ENCODE measurements at regions not wholly inside any gene's neighbourhood (a gene's known extent, or its start where the extent isn't known, plus 50 kb on each side); places are given as distances from the start of the nearest gene placed in this dataset.

DNA sequence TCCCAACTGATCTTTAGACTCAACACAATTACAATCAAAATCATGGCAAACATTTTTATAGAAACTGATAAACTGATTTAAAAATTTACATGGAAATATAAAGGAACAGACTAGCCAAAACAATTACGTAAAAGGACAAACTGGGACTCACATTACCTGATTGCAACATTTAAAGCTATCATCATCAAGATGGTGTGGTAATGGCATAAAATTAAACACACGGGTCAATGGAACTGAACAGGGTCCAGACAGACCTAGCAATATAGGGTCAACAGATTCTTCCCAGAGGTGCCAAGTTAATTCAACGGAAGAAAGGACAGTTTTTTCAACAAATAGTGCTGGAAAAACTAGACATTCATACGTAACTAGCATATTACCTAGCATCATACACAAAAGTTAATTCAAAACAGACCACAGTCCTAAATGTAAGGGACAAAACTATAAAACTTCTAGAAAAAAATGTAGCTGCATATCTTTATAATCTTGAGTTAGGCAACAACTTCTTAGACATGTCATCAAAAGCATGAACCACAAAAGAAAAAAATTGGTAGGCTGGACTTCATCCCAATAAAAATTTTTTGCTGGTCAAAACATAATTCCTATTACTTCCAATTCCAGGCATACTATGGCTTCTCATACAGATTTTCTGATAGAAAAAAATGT lies 147.4 kb upstream of the BEND6 start:
- ATAC-seq, result no peak
- no peak for TF ChIP-seq POLR2AphosphoS5 (IDR thresholded peaks at IDR 0.05)
- no peak for TF ChIP-seq POLR2A (IDR thresholded peaks at IDR 0.05)
- TF ChIP-seq EP300 (IDR thresholded peaks at IDR 0.05), result no peak
- TF ChIP-seq, protein P1, sequence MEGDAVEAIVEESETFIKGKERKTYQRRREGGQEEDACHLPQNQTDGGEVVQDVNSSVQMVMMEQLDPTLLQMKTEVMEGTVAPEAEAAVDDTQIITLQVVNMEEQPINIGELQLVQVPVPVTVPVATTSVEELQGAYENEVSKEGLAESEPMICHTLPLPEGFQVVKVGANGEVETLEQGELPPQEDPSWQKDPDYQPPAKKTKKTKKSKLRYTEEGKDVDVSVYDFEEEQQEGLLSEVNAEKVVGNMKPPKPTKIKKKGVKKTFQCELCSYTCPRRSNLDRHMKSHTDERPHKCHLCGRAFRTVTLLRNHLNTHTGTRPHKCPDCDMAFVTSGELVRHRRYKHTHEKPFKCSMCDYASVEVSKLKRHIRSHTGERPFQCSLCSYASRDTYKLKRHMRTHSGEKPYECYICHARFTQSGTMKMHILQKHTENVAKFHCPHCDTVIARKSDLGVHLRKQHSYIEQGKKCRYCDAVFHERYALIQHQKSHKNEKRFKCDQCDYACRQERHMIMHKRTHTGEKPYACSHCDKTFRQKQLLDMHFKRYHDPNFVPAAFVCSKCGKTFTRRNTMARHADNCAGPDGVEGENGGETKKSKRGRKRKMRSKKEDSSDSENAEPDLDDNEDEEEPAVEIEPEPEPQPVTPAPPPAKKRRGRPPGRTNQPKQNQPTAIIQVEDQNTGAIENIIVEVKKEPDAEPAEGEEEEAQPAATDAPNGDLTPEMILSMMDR (IDR thresholded peaks at IDR 0.05), result no peak
- Histone ChIP-seq H3K4me3 (no peak overlapping the region), H3K4me1 (peaks cover 0 to 61% (median 4%) of the 10 kb centered on the region in 3 donors), H3K9me3 (no peaks in the 10 kb centered on the region), H3K27me3 (no peaks in the 10 kb centered on the region), H3K36me3 (no peaks in the 10 kb centered on the region), H3K27ac (no peak overlapping the region)
- 85 to 87% methylated on average over 3 to 4 of the region's 4 CpGs for WGBS, 2 donors (ENCODE audit: low coverage in 1 of 2)

GRCh38 chr6:56806368-56806767 lies 148.5 kb upstream of the BEND6 start:
- Histone ChIP-seq H3K27me3 (no peaks in the 10 kb centered on the region), H3K27ac (no peak overlapping the region), H3K4me3 (no peak overlapping the region), H3K36me3 (no peaks in the 10 kb centered on the region), H3K4me1 (peaks cover 0 to 55% (median 4%) of the 10 kb centered on the region in 3 donors), H3K9me3 (no peaks in the 10 kb centered on the region)
- ATAC-seq, result no peak
- 70 to 78% methylated on average over 1 of the region's 1 CpG for WGBS, 2 donors (ENCODE audit: low coverage in 1 of 2)
- TF ChIP-seq EP300 (IDR thresholded peaks at IDR 0.05), result no peak
- no peak for TF ChIP-seq POLR2A (IDR thresholded peaks at IDR 0.05)
- TF ChIP-seq POLR2AphosphoS5 (IDR thresholded peaks at IDR 0.05), result no peak

DNA sequence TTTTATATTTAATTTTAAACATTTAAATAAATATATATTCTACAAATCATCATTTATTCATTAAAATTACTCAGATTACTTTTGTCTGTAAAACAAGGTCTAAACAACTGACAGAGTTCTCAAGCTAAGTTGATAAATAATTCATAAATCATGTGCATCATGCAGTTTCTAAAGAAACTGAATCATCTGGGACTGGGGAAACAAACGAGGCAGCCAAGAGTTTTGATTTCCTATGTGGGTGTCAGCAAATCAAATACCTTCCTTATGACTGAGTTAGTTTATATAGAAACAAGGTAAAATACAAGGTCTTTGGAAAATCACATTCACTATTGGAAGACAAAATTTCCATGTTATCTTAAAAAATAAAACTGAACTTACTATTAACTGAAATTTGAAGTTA lies 149.9 kb upstream of the BEND6 start:
- no peak overlapping the region for H3K27ac ChIP-seq
- H3K4me1 ChIP-seq, result peaks cover 0 to 48% (median 4%) of the 10 kb centered on the region in 3 donors
- WGBS, 2 donors (ENCODE audit: low coverage in 1 of 2), result 0 to 6% methylated on average over 1 of the region's 1 CpG
- no peaks in the 10 kb centered on the region for H3K36me3 ChIP-seq
- no peak overlapping the region for H3K4me3 ChIP-seq
- no peak for ATAC-seq
- no peaks in the 10 kb centered on the region for H3K9me3 ChIP-seq
- no peaks in the 10 kb centered on the region for H3K27me3 ChIP-seq
- no peak for TF ChIP-seq POLR2A (IDR thresholded peaks at IDR 0.05)
- no peak for TF ChIP-seq POLR2AphosphoS5 (IDR thresholded peaks at IDR 0.05)
- TF ChIP-seq EP300 (IDR thresholded peaks at IDR 0.05), result no peak
- TF ChIP-seq, protein P1 (IDR thresholded peaks at IDR 0.05), result no peak

DNA sequence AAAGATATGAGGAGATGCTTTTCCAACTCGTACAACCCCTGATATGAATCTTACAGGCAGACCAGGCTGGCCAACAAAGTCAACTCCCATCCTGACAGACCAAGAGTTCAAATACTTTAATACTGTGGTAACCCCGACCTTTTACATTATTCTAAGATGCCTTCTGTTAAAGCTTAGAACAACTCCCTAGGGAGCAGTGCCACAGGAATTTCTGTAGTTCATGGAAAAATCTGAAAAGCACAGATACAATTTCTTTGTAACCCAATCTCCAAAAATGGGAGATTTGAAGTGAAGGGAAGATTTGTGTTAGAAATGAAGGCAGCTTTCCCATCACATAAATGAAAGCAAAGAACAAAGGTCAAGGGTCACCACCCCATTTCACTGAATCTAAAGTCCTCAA lies 151.3 kb upstream of the BEND6 start:
- no peak for ATAC-seq
- Histone ChIP-seq H3K9me3 (no peaks in the 10 kb centered on the region), H3K27ac (no peak overlapping the region), H3K36me3 (no peaks in the 10 kb centered on the region), H3K4me1 (peaks cover 0 to 43% (median under 1%) of the 10 kb centered on the region in 3 donors), H3K27me3 (no peaks in the 10 kb centered on the region), H3K4me3 (no peak overlapping the region)
- TF ChIP-seq EP300 (IDR thresholded peaks at IDR 0.05) (no peak), POLR2A (IDR thresholded peaks at IDR 0.05) (no peak), POLR2AphosphoS5 (IDR thresholded peaks at IDR 0.05) (no peak)
- WGBS, 2 donors (ENCODE audit: low coverage in 1 of 2), result 79 to 80% methylated on average over 1 to 2 of the region's 2 CpGs

DNA sequence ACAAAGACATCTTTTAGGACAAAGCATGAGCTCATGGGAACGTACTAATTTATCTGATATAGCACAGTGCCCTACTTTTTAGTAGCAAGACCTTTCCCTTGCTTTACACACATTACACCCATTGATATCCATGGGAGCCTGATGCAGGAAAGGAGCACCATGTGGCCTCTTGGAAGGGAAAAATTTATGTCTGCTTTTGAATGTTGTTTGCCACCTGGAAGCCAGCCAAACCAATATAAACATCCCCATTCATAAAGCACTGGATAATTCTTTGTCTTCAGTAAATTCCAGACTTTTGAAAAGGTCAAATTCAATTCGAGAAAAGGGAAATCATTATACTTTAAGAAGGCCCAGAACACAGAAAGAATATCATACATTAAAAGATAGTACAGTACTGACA lies 152.3 kb upstream of the BEND6 start:
- no peaks in the 10 kb centered on the region for H3K27me3 ChIP-seq
- WGBS, 2 donors (ENCODE audit: low coverage in 1 of 2), result 14 to 22% methylated on average over 2 of the region's 2 CpGs
- H3K9me3 ChIP-seq, result no peaks in the 10 kb centered on the region
- no peak for ATAC-seq
- H3K36me3 ChIP-seq, result no peaks in the 10 kb centered on the region
- no peak overlapping the region for H3K27ac ChIP-seq
- H3K4me3 ChIP-seq, result no peak overlapping the region
- H3K4me1 ChIP-seq, result peaks cover 0 to 51% (median 0%) of the 10 kb centered on the region in 3 donors
- TF ChIP-seq, protein P1 (IDR thresholded peaks at IDR 0.05), result no peak
- TF ChIP-seq POLR2AphosphoS5 (IDR thresholded peaks at IDR 0.05), result no peak
- TF ChIP-seq POLR2A (IDR thresholded peaks at IDR 0.05), result no peak
- no peak for TF ChIP-seq EP300 (IDR thresholded peaks at IDR 0.05)

- Histone ChIP-seq H3K9me3 (no peaks in the 10 kb centered on the region), H3K36me3 (no peaks in the 10 kb centered on the region), H3K4me1 (peaks cover 0 to 64% (median 0%) of the 10 kb centered on the region in 3 donors), H3K4me3 (no peak overlapping the region), H3K27ac (no peak overlapping the region), H3K27me3 (no peaks in the 10 kb centered on the region)
- no peak for ATAC-seq
- no peak for TF ChIP-seq POLR2A (IDR thresholded peaks at IDR 0.05)
- no peak for TF ChIP-seq EP300 (IDR thresholded peaks at IDR 0.05)
- no peak for TF ChIP-seq POLR2AphosphoS5 (IDR thresholded peaks at IDR 0.05)
- TF ChIP-seq, protein P1 (IDR thresholded peaks at IDR 0.05), result no peak
- 56 to 59% methylated on average over 3 of the region's 3 CpGs for WGBS, 2 donors (ENCODE audit: low coverage in 1 of 2)
These were observed 154.9 kb upstream of the BEND6 start for GRCh38 chr6:56799989-56800388.
